ENCODE measurements at regions not wholly inside any gene's neighbourhood (a gene's known extent, or its start where the extent isn't known, plus 50 kb on each side); places are given as distances from the start of the nearest gene placed in this dataset.

DNA sequence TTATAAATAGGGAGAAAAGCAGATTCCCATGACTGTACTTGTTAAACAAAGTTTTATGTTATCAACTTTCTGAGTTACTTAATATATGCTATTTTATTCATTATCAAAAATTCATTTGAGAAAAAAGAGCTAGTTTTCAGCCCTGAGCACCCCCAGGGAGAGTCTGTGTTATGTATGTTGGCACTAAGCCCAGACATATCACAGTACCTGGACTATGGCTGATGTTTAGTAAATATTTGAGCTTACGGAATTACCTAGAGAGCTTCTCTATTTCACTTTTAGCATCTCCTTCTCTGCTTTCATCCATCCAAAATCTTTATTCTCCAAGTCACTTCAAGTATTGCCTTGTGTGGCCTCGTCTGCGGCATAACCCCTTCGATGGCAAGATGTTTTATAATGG is 225.9 kb upstream of the PCSK5 start:
- no peak overlapping the region for H3K9ac ChIP-seq (ENCODE audit: low read length)

DNA sequence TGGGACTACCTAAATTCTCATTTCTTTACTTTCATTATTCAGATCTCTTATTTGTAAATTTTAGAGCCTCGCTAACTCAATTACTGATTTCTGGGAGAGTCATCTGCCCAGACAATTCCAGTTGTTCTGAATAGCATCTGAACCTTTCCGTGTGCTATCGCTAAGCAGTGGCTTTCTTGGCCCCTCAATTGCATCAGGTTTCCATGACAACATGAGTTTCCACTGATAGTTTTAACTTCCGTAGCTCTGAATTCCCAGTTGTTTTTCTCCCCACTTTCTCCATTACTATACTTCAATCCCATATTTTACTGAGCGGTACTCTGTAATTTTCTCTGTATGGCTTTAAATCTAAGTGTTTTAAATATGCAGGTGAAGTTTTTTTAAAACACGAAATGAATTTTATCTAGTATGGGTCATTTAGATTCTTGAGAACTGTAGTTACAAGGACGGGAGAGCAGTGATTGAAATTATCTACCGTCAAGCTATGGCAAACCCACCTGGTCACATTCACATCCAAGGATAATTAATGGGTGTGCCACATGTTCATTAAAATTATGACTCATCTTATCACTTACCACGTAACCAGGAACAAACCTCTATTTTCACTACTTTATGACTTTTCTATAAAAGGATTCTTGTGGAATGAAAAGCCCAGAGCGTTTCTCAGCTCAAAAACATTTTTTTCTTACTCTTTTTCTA is 223.5 kb upstream of the PCSK5 start:
- Histone ChIP-seq H3K4me3 (ENCODE audit: low read length) (no peak overlapping the region), H3K9ac (ENCODE audit: low read length) (no peak overlapping the region), H2AFZ (ENCODE audit: low read depth, low read length) (no peak overlapping the region), H4K20me1 (ENCODE audit: insufficient read depth) (no peaks in the 10 kb centered on the region), H3F3A (ENCODE audit: insufficient read depth, low read length, poor library complexity, severe bottlenecking) (no peaks in the 10 kb centered on the region), H3K4me2 (ENCODE audit: low read length) (no peak overlapping the region), H3K27ac (ENCODE audit: low read length) (no peak overlapping the region), H3K9me3 (ENCODE audit: low read length) (no peaks in the 10 kb centered on the region), H3K36me3 (ENCODE audit: insufficient read depth, low read length) (no peaks in the 10 kb centered on the region), H3K9me2 (ENCODE audit: insufficient read depth, low read length) (no peaks in the 10 kb centered on the region), H3K27me3 (ENCODE audit: insufficient read depth, low read depth, low read length) (no peaks in the 10 kb centered on the region), H3K79me2 (replicated peaks; ENCODE audit: insufficient read depth, low read length) (no peaks in the 10 kb centered on the region)
- TF ChIP-seq EZH2 (IDR thresholded peaks at IDR 0.05; ENCODE audit: borderline replicate concordance, insufficient read depth, low read length, poor library complexity, severe bottlenecking) (no peak), POLR2AphosphoS5 (IDR thresholded peaks at IDR 0.05) (no peak), EP300 (conservative IDR thresholded peaks at IDR 0.05; ENCODE audit: poor library complexity, severe bottlenecking) (no peak), MXI1 (conservative IDR thresholded peaks at IDR 0.05; ENCODE audit: poor library complexity, severe bottlenecking) (no peak), SMC3 (conservative IDR thresholded peaks at IDR 0.05; ENCODE audit: poor library complexity) (no peak), TAF1 (IDR thresholded peaks at IDR 0.05; ENCODE audit: low read depth) (no peak), RAD21 (conservative IDR thresholded peaks at IDR 0.05) (no peak)
- TF ChIP-seq, protein P1, sequence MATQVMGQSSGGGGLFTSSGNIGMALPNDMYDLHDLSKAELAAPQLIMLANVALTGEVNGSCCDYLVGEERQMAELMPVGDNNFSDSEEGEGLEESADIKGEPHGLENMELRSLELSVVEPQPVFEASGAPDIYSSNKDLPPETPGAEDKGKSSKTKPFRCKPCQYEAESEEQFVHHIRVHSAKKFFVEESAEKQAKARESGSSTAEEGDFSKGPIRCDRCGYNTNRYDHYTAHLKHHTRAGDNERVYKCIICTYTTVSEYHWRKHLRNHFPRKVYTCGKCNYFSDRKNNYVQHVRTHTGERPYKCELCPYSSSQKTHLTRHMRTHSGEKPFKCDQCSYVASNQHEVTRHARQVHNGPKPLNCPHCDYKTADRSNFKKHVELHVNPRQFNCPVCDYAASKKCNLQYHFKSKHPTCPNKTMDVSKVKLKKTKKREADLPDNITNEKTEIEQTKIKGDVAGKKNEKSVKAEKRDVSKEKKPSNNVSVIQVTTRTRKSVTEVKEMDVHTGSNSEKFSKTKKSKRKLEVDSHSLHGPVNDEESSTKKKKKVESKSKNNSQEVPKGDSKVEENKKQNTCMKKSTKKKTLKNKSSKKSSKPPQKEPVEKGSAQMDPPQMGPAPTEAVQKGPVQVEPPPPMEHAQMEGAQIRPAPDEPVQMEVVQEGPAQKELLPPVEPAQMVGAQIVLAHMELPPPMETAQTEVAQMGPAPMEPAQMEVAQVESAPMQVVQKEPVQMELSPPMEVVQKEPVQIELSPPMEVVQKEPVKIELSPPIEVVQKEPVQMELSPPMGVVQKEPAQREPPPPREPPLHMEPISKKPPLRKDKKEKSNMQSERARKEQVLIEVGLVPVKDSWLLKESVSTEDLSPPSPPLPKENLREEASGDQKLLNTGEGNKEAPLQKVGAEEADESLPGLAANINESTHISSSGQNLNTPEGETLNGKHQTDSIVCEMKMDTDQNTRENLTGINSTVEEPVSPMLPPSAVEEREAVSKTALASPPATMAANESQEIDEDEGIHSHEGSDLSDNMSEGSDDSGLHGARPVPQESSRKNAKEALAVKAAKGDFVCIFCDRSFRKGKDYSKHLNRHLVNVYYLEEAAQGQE (IDR thresholded peaks at IDR 0.05; ENCODE audit: borderline replicate concordance): no peak
- TF ChIP-seq, protein P2, sequence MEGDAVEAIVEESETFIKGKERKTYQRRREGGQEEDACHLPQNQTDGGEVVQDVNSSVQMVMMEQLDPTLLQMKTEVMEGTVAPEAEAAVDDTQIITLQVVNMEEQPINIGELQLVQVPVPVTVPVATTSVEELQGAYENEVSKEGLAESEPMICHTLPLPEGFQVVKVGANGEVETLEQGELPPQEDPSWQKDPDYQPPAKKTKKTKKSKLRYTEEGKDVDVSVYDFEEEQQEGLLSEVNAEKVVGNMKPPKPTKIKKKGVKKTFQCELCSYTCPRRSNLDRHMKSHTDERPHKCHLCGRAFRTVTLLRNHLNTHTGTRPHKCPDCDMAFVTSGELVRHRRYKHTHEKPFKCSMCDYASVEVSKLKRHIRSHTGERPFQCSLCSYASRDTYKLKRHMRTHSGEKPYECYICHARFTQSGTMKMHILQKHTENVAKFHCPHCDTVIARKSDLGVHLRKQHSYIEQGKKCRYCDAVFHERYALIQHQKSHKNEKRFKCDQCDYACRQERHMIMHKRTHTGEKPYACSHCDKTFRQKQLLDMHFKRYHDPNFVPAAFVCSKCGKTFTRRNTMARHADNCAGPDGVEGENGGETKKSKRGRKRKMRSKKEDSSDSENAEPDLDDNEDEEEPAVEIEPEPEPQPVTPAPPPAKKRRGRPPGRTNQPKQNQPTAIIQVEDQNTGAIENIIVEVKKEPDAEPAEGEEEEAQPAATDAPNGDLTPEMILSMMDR (IDR thresholded peaks at IDR 0.05; ENCODE audit: poor library complexity, severe bottlenecking): no peak

More for the DNA sequence above, 225.9 kb upstream of the PCSK5 start:
- Histone ChIP-seq H3K9me2 (ENCODE audit: insufficient read depth, low read length) (no peaks in the 10 kb centered on the region), H3K27ac (ENCODE audit: low read length) (no peak overlapping the region), H2AFZ (ENCODE audit: low read depth, low read length) (no peak overlapping the region), H3K4me2 (ENCODE audit: low read length) (no peak overlapping the region), H3K27me3 (ENCODE audit: insufficient read depth, low read depth, low read length) (no peaks in the 10 kb centered on the region), H4K20me1 (ENCODE audit: insufficient read depth) (no peaks in the 10 kb centered on the region), H3F3A (ENCODE audit: insufficient read depth, low read length, poor library complexity, severe bottlenecking) (no peaks in the 10 kb centered on the region), H3K79me2 (replicated peaks; ENCODE audit: insufficient read depth, low read length) (no peaks in the 10 kb centered on the region), H3K36me3 (ENCODE audit: insufficient read depth, low read length) (no peaks in the 10 kb centered on the region), H3K4me3 (ENCODE audit: low read length) (no peak overlapping the region), H3K9me3 (ENCODE audit: low read length) (no peaks in the 10 kb centered on the region)
- no peak for TF ChIP-seq EZH2 (IDR thresholded peaks at IDR 0.05; ENCODE audit: borderline replicate concordance, insufficient read depth, low read length, poor library complexity, severe bottlenecking)
- no peak for TF ChIP-seq SMC3 (conservative IDR thresholded peaks at IDR 0.05; ENCODE audit: poor library complexity)
- TF ChIP-seq RAD21 (conservative IDR thresholded peaks at IDR 0.05): no peak
- TF ChIP-seq, protein P2 (IDR thresholded peaks at IDR 0.05; ENCODE audit: poor library complexity, severe bottlenecking): no peak
- TF ChIP-seq EP300 (conservative IDR thresholded peaks at IDR 0.05; ENCODE audit: poor library complexity, severe bottlenecking): no peak
